ENCODE measurements at regions not wholly inside any gene's neighbourhood (a gene's known extent, or its start where the extent isn't known, plus 50 kb on each side); places are given as distances from the start of the nearest gene placed in this dataset.

DNA sequence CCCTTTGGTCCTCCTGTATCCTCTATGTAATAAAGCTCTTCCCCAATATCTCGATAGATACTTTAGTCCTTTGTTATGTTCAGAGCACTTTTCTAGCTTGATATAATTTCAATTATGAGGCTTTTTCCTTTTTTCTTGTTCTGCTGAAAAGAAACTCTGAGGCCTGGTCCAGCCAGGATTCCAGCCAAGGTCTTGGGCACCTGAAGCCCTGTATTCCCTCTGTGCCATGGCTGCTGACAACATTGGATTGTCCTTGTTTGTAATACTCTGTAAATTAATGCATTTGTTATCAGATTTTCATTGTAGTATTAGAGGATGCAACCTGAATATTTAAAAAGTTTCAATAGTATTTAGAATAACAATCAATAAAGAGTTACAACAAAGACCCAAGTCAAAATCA, 67.9 kb upstream of the ADAMTS5 start:
- TF ChIP-seq, protein P1, sequence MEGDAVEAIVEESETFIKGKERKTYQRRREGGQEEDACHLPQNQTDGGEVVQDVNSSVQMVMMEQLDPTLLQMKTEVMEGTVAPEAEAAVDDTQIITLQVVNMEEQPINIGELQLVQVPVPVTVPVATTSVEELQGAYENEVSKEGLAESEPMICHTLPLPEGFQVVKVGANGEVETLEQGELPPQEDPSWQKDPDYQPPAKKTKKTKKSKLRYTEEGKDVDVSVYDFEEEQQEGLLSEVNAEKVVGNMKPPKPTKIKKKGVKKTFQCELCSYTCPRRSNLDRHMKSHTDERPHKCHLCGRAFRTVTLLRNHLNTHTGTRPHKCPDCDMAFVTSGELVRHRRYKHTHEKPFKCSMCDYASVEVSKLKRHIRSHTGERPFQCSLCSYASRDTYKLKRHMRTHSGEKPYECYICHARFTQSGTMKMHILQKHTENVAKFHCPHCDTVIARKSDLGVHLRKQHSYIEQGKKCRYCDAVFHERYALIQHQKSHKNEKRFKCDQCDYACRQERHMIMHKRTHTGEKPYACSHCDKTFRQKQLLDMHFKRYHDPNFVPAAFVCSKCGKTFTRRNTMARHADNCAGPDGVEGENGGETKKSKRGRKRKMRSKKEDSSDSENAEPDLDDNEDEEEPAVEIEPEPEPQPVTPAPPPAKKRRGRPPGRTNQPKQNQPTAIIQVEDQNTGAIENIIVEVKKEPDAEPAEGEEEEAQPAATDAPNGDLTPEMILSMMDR (IDR thresholded peaks at IDR 0.05), result no peak
- TF ChIP-seq EP300 (IDR thresholded peaks at IDR 0.05), result no peak
